SK-N-SH (cell line): ENCODE measurements at regions not wholly inside any gene's neighbourhood (a gene's known extent, or its start where the extent isn't known, plus 50 kb on each side); places are given as distances from the start of the nearest gene placed in this dataset.

ENCODE experiments used
- CTCF ChIA-PET: fragments of 300-600, 350-600 bp; formaldehyde crosslinking; extraction: SDS; loops from one replicate; lab custom pipeline; 2021; lab: Yijun Ruan, JAX
- POLR2A ChIA-PET: fragments of 350-600 bp; sonication (Branson Sonifier 250); formaldehyde crosslinking; extraction: SDS; loops from one replicate; lab custom pipeline; 2020; ENCODE audit warnings: antibody characterized with exemption, inconsistent platforms; lab: Yijun Ruan, JAX
- DNase-seq: peaks from one replicate; pipeline ENCODE4 v3.0.0; 2012
- H2AFZ ChIP-seq: fragments of 200-600 bp; sonication (generic); 2 replicates; pipeline ENCODE4 v1.8.1; 2016; ENCODE audit warnings: antibody characterized with exemption, mild to moderate bottlenecking, low read depth
- H3F3A ChIP-seq: fragments of 200-600 bp; sonication (generic); replicated peaks from 2 replicates; pipeline ENCODE3; 2016; ENCODE audit warnings: antibody characterized with exemption, mild to moderate bottlenecking; ENCODE audit not compliant: insufficient read depth
- H3K27ac ChIP-seq, 2 experiments: fragments of 200-500 bp in 1 of 2; fragments of 200-600 bp in 1 of 2; sonication (Bioruptor generic) in 1 of 2; sonication (generic), shearing (Covaris generic) in 1 of 2; 2 replicates each; pipeline versions ENCODE4 v1.5.1 to v1.6.1; 2014 to 2016; ENCODE audit warnings: low read depth in 2 of 2, inconsistent platforms in 1 of 2, low read length in 1 of 2, mild to moderate bottlenecking in 1 of 2, mixed read lengths in 1 of 2
- H3K27me3 ChIP-seq: fragments of 200-600 bp; sonication (generic), shearing (Covaris generic); 2 replicates; pipeline ENCODE4 v1.6.1; 2016; ENCODE audit warnings: mixed run types; ENCODE audit not compliant: insufficient read depth
- H3K36me3 ChIP-seq, 2 experiments: fragments of 200-500 bp in 1 of 2; fragments of 200-600 bp in 1 of 2; sonication (Bioruptor generic) in 1 of 2; sonication (generic) in 1 of 2; replicated peaks in 1 of 2; 2 replicates each; pipeline versions ENCODE3 to v1.5.1; 2014 to 2016; ENCODE audit warnings: low read length in 1 of 2, mild to moderate bottlenecking in 1 of 2; ENCODE audit not compliant: insufficient read depth in 2 of 2, control insufficient read depth in 1 of 2
- H3K4me1 ChIP-seq, 2 experiments: fragments of 200-500 bp in 1 of 2; fragments of 200-600 bp in 1 of 2; sonication (Bioruptor generic) in 1 of 2; sonication (generic), shearing (Covaris generic) in 1 of 2; 2 replicates each; pipeline versions ENCODE4 v1.5.1 to v1.6.1; 2014 to 2016; ENCODE audit warnings: low read depth in 1 of 2, low read length in 1 of 2, mixed run types in 1 of 2; ENCODE audit not compliant: insufficient read depth in 2 of 2, control insufficient read depth in 1 of 2
- H3K4me2 ChIP-seq: fragments of 200-600 bp; sonication (generic), shearing (Covaris generic); 2 replicates; pipeline ENCODE4 v1.6.1; 2017; ENCODE audit warnings: mixed run types
- H3K4me3 ChIP-seq, 2 experiments: fragments of 200-500 bp in 1 of 2; fragments of 200-600 bp in 1 of 2; sonication (Bioruptor generic) in 1 of 2; sonication (generic), shearing (Covaris generic) in 1 of 2; 2 replicates each; pipeline versions ENCODE4 v1.5.1 to v1.8.1; 2014 to 2016; ENCODE audit warnings: low read depth in 2 of 2, inconsistent platforms in 1 of 2, low read length in 1 of 2, mild to moderate bottlenecking in 1 of 2, mixed read lengths in 1 of 2, moderate library complexity in 1 of 2
- H3K79me2 ChIP-seq: fragments of 200-600 bp; sonication (generic); 2 replicates; pipeline ENCODE4 v1.8.1; 2017; ENCODE audit warnings: mild to moderate bottlenecking; ENCODE audit not compliant: insufficient read depth
- H3K9ac ChIP-seq: fragments of 200-600 bp; sonication (generic); 2 replicates; pipeline ENCODE4 v1.6.1; 2017; ENCODE audit warnings: mixed run types
- H3K9me2 ChIP-seq: fragments of 200-600 bp; sonication (generic); 2 replicates; pipeline ENCODE4 v1.6.1; 2017; ENCODE audit warnings: mixed run types
- H3K9me3 ChIP-seq: fragments of 200-600 bp; sonication (generic); 2 replicates; pipeline ENCODE4 v1.6.1; 2017; ENCODE audit warnings: mixed run types, mild to moderate bottlenecking, moderate library complexity
- H4K20me1 ChIP-seq: fragments of 200-600 bp; sonication (generic); 2 replicates; pipeline ENCODE4 v1.6.1; 2017; ENCODE audit warnings: mild to moderate bottlenecking, mixed run types; ENCODE audit not compliant: insufficient read depth
- EP300 ChIP-seq, 2 experiments: IDR thresholded peaks; 2 replicates each; pipeline versions ENCODE4 v1.4.0 to v1.6.1; 2012; ENCODE audit warnings: borderline replicate concordance in 1 of 2, low read depth in 1 of 2, low read length in 1 of 2
- EZH2phosphoT487 ChIP-seq: fragments of 200-600 bp; sonication (generic); IDR thresholded peaks from 2 replicates; pipeline ENCODE4 v1.6.1; 2017; ENCODE audit warnings: low read depth, mixed run types, mild to moderate bottlenecking, antibody characterized with exemption, moderate library complexity, borderline replicate concordance
- FOSL2 ChIP-seq: IDR thresholded peaks from 2 replicates; pipeline ENCODE4 v1.4.0; 2012; ENCODE audit warnings: low read depth, mild to moderate bottlenecking, moderate library complexity, borderline replicate concordance
- FOXM1 ChIP-seq: IDR thresholded peaks from 2 replicates; pipeline ENCODE4 v1.4.0; 2012; ENCODE audit warnings: low read depth, mild to moderate bottlenecking
- JUND ChIP-seq: IDR thresholded peaks from 2 replicates; pipeline ENCODE4 v1.4.0; 2012
- MXI1 ChIP-seq: IDR thresholded peaks from 2 replicates; pipeline ENCODE4 v1.6.1; 2012; ENCODE audit warnings: mild to moderate bottlenecking, low read depth, low read length, improper control_type of control experiment
- NFIC ChIP-seq: IDR thresholded peaks from 2 replicates; pipeline ENCODE4 v1.4.0; 2012; ENCODE audit warnings: borderline replicate concordance
- NRF1 ChIP-seq: IDR thresholded peaks from 2 replicates; pipeline ENCODE4 v1.6.1; 2012; ENCODE audit warnings: low read depth, mild to moderate bottlenecking, low read length
- PBX3 ChIP-seq: IDR thresholded peaks from 2 replicates; pipeline ENCODE4; 2012
- POLR2AphosphoS5 ChIP-seq: IDR thresholded peaks from 2 replicates; pipeline ENCODE4 v1.6.1; 2012; ENCODE audit warnings: low read depth, low read length
- RAD21 ChIP-seq: IDR thresholded peaks from 2 replicates; pipeline ENCODE4 v1.6.1; 2012; ENCODE audit warnings: mild to moderate bottlenecking, low read length
- RCOR1 ChIP-seq: fragments of 150-350 bp; IDR thresholded peaks from 2 replicates; pipeline ENCODE4 v1.6.1; 2017; ENCODE audit warnings: antibody characterized with exemption, low read length
- REST ChIP-seq: IDR thresholded peaks from 2 replicates; pipeline ENCODE4 v1.6.1; 2012; ENCODE audit warnings: mild to moderate bottlenecking, low read depth, low read length, moderate library complexity
- RXRA ChIP-seq: IDR thresholded peaks from 2 replicates; pipeline ENCODE4 v1.4.0; 2012; ENCODE audit warnings: low read depth, mild to moderate bottlenecking, borderline replicate concordance
- SIN3A ChIP-seq: IDR thresholded peaks from 2 replicates; pipeline ENCODE4 v1.6.1; 2012; ENCODE audit warnings: low read depth, mild to moderate bottlenecking, low read length, moderate library complexity, borderline replicate concordance
- SMC3 ChIP-seq: IDR thresholded peaks from 2 replicates; pipeline ENCODE4 v1.6.1; 2012; ENCODE audit warnings: low read depth, low read length, improper control_type of control experiment
- TAF1 ChIP-seq: IDR thresholded peaks from 2 replicates; pipeline ENCODE4 v1.6.1; 2012; ENCODE audit warnings: low read depth, mild to moderate bottlenecking, low read length, moderate library complexity, borderline replicate concordance
- USF1 ChIP-seq: IDR thresholded peaks from 2 replicates; pipeline ENCODE4 v1.4.0; 2012; ENCODE audit warnings: low read depth, borderline replicate concordance
- YY1 ChIP-seq: IDR thresholded peaks from 2 replicates; pipeline ENCODE4 v1.4.0; 2012; ENCODE audit warnings: low read depth, mild to moderate bottlenecking
- ZBTB33 ChIP-seq: IDR thresholded peaks from 2 replicates; pipeline ENCODE4 v1.4.0; 2012; ENCODE audit warnings: low read depth, borderline replicate concordance

GRCh38 chr4:23144707-23145106, 452.0 kb downstream of the GBA3 start:
- Histone ChIP-seq H3K9me2 (no peaks in the 10 kb centered on the region), H3K9me3 (no peaks in the 10 kb centered on the region), H3F3A (no peaks in the 10 kb centered on the region), H3K27ac (no peak overlapping the region), H3K36me3 (no peaks in the 10 kb centered on the region), H3K27me3 (no peaks in the 10 kb centered on the region), H3K4me3 (no peak overlapping the region), H3K4me2 (no peak overlapping the region), H3K4me1 (no peaks in the 10 kb centered on the region), H2AFZ (no peak overlapping the region), H3K79me2 (no peaks in the 10 kb centered on the region), H3K9ac (no peak overlapping the region), H4K20me1 (no peaks in the 10 kb centered on the region)
- CTCF ChIA-PET, result interaction anchor here (3.0 kb wide), 1 partner anchor 9 kb away, joined by 17 read pairs; no protein-coding TSS in a partner anchor
- POLR2A ChIA-PET, result no interaction called here
- TF ChIP-seq USF1, result no peak
- no peak for TF ChIP-seq MXI1
- TF ChIP-seq SMC3, result no peak
- no peak for TF ChIP-seq RAD21
- no peak for TF ChIP-seq ZBTB33
- TF ChIP-seq FOSL2, result no peak
- TF ChIP-seq NFIC, result no peak
- TF ChIP-seq REST, result no peak
- no peak for TF ChIP-seq RCOR1
- TF ChIP-seq EP300 (IDR thresholded peaks at IDR 0.05; ENCODE audit: borderline replicate concordance in 1 of 2, low read depth in 1 of 2, low read length in 1 of 2), result no peak
- no peak for TF ChIP-seq JUND
- TF ChIP-seq POLR2AphosphoS5, result no peak
- no peak for TF ChIP-seq TAF1
- TF ChIP-seq FOXM1, result no peak
- TF ChIP-seq YY1, result no peak
- no peak for TF ChIP-seq EZH2phosphoT487
- no peak for TF ChIP-seq RXRA
- no peak for TF ChIP-seq SIN3A
- TF ChIP-seq PBX3, result no peak
- no peak for TF ChIP-seq NRF1
- DNase-seq, result no peak
